ENCODE measurements at regions not wholly inside any gene's neighbourhood (a gene's known extent, or its start where the extent isn't known, plus 50 kb on each side); places are given as distances from the start of the nearest gene placed in this dataset.

DNA sequence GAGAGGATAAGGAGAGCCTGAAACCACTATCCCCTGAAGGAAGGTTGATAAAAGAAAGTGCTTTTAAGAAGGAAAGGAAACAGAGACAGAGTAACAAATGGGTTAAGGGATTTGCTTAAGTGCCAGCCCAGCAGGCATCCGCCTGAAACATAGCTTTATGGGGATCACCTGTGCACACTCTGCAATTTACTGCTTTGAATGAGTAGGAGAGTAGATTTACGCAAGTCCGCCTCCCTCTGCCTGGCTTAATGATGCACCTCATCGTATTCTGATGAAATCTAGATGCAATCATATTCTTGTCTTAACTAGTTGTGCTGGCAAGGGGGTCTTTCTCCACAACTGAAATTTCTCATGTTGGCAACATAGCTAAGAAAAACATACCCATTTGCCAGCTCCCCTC, 101.1 kb upstream of the ID4 start:
- no peak for DNase-seq (ENCODE audit: low spot score)

DNA sequence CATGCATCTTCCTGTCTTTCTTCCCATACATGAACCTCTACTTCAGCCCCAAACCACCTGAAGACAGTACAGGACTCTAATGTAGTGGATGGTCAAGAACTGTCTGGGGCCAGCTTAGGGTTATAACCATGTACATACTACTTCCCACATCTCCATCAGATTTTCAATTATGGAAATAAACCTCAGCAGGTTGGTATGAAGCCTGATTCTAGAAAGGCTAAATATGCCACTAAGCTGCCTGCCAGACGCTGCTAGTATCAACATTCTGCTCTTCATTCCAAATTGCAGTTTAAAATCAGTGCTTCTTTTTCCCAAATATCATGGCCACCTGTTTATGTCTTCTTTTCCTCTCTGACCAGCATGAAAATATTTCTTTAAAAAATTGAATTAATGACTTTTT, 99.2 kb upstream of the ID4 start:
- no peak for DNase-seq (ENCODE audit: low spot score)

DNA sequence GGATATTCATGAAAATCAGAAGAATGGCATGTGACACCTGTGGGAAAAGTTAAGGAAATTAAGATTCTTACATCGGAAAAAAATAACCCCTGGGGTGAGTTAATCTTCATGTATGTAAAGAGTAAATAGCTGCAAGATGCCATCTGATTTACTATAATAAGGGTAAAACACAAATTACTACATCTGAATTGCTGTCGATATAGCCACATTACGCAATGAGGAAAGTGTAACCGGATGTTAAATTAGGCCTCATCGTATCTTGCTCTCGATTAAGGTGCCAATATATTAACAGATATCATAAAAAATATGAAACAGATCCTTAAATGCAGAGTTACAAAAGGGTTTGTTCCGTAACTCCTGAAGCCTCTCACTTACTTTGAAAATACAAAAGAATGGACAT, 87.4 kb upstream of the ID4 start:
- DNase-seq (ENCODE audit: low spot score) = no peak

DNA sequence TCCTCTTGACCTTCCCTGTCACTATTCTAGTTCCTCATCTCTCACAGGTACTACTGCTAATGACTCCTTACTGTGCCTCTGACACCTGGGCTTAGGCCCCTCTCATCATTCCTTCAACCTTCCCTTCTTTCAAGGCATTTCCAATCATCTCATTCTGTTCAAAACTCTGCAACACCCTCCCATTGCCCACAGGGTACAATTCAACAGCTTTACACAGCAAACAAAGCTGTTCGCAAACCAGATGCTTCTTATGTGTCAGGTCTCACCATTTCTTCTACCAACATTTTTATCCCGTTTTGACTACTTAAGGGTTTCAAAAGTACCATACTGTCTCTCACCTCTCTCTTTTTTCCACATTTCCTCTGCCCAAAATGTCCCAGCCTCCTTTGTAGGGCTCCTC, 84.4 kb upstream of the ID4 start:
- no peak for DNase-seq (ENCODE audit: low spot score)

DNA sequence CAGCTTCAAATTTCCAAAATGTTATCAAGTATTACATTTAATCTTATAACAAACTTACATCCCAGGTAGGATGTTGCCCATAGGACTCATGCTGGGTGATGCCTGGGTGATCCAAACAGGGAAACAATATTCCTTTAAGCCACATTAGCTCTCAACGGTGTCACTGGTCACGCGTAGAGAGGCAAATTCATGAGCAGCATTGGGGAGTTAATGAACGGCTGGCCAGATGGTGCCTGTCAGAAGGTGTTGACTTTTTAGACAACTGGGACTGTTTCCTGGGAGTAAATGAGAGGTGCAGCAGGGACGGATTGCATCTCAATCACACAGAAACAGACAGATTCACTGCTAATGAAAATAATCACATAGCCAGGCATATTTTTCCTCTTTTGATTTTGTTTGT, 83.3 kb upstream of the ID4 start:
- DNase-seq (ENCODE audit: low spot score) = no peak

DNA sequence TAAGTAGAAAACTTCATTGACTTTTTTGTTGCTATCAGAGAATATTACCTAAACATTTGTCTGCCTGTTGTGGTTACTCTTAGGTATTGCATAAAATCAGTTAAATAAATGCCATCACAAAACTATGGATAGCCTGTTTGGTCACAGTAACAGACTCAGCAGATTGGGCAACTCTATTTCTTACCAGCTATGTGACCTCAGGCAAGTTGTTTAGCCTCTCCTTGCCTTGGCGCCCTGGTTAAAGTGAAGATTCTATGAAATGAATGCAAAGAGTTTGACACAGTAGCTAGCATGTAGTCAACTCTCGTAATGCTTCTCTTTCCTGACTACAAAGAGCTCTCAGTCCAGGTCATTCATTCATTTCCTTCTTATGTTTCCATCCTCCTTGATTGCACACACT, 82.5 kb upstream of the ID4 start:
- no peak for DNase-seq (ENCODE audit: low spot score)

DNA sequence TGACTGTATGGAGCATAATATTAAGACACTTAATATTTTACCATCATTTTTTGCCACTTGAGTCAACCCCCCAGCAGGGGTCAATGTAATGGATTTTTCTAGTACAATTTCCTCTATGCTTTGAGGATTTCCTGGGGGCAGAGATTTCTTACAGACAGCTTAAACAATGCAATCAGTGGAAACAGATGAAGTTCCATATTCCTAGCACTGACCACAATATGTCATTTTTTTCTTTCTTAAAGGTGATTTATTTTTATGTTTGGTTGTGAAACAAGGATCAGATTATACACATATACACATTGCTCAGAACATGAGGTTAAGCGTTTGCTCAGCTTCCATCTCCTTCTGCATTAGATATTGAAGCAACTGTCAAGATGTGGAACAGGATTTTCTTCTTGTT, 82.0 kb upstream of the ID4 start:
- no peak for DNase-seq (ENCODE audit: low spot score)

DNA sequence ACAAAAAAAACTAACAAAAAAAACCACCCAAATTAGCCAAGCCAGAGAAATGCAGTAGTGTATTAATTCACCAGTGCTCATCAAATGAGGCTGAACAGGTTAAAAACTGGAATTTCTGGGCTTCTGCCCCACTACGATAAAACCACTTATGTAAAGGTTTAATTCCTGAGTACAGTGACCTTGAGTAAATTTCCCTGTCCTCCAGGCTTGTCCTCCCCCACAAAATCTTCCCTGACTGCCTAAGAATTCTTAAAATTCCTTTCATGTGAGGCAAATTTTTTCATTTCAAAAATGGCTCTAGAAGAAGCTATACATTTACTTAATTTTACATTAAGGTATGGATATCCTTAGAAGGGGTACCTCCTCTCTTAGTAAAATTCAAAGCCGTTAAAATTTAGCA, 80.1 kb upstream of the ID4 start:
- DNase-seq (ENCODE audit: low spot score) = no peak

DNA sequence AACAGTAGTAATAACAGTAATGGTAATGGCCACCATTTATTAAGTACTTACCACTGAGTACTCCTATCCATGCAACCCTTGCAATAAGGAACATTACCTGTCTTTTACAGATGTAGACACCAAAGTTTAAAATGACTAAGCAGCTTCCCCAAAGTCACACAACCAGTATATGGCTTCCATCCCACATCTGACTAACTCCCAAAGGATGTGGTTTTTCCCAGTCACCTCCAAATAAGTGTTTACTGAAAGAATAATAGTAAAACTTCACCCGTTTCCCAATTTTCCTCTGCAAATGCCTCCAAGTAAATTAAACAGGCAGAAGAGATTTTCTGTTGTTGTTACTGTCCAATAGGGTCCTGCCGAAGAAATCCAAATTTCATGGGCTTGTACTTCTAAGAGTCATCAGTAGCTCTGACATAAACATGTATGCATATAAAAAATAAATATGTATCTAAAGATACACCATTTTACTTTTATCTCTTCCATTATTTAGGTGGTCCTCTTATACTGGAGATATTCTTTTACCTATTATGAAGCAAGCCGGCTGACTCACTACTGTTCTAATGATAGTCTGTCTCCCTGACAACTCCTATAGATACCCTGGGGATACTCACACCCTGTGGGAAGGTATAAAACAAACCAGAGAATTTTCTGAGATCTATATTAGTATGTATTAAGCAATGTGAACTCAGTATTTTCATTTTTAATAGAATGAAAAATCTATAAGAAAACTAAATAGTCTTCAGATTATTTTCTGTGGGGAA, 77.9 kb upstream of the ID4 start:
- DNase-seq (ENCODE audit: low spot score) = no peak

DNA sequence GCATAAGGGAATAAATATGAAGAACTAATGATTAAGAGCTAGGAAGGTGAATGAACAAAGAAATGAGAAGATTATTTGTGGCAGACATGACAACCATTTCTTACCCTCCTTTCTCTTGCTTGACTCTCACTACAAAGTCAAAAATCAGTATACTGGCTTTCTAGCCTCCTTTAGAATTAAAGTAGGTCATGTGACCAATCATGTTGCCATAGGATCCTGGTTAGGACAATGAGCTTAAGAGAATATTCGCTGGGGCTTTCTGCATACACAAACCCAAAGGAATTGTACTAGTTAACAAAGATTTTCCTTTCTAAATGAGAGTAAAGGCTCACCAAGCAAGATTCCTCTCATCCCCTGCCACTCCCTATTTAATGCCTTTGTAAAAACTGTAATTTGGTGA, 76.0 kb upstream of the ID4 start:
- no peak for DNase-seq (ENCODE audit: low spot score)

DNA sequence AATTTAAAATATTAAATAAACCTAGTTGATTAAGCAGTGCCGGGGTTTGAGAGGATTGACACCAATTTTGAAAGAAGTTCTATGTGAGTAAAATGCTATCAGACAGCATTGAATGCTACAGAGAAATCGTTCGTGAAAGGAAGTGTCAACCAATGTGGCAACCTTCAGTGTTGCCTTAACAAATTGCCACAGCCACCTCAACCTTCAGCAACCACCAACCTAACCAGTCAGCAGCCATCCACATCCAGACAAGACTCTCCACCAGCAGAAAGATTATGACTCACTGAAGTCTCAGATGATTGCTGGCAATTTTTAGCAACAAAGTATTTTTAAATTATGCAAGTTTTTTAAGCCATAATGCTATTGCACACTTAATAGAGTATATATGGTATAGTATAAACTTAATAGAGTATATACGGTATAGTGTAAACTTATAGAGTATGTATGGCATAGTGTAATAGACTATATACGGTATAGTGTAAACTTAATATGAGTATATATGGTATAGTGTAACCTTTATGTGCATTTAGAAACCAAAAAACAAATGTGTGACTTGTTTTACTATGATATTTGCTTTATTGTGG, 65.3 kb upstream of the ID4 start:
- no peak for DNase-seq (ENCODE audit: low spot score)

DNA sequence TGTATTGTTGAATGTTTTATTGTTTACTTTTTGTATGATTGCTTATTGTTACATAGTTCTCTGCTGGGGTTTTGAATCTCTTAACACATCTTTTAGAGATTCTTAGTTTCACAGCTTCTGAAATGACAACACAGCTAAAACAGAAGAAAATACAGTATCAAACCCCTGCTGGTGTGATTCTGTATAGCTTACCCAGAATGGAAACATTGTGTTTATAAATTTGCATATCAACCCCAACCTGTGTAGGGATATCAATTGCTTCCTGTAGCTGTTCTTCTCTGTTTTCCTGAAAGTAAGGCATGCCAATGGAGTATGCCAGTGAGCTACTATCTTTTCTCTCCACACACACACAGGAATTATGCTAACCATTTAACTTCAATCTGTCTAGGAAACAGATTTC, 64.3 kb upstream of the ID4 start:
- no peak for DNase-seq (ENCODE audit: low spot score)

DNA sequence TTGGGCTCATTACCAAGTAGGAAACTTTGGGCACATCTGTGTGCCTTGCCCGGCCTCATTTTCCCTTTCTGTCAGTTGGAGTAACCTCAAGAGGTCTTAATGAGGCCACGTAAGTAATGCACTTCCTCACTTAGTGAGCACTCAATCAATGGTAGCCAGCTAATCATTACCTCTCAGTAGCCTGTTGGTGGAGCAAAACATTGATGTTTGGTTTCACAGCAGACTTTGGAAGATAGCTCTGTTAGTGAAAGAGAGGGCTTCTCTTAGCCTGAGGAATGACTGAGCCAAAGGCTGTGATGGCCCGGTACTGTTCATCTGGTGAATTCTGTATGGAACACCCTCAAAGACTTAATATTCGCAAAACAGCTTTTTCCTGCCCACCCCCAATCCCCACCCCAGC, 55.9 kb upstream of the ID4 start:
- no peak for DNase-seq (ENCODE audit: low spot score)

DNA sequence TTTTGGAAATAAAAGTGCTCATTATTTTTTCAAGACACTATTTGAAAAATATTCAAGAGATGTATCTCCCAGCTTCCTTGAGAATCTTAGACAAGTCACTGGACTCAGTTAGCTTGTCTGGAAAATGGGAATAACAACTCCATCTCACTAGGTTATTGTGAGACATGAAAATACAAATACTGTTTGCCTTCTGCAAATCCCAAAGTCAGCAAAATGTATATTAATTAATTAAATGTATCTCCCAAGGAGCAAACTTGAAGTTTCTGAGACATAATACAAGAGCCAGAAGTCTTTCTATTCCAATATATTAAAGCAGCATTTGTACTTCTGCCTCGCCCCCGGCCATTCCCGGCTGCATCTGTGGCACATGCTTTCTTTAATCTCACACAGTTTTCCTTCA, 54.6 kb upstream of the ID4 start:
- no peak for DNase-seq (ENCODE audit: low spot score)
